Neural crest cell (in vitro differentiated cells): ENCODE measurements at regions not wholly inside any gene's neighbourhood (a gene's known extent, or its start where the extent isn't known, plus 50 kb on each side); places are given as distances from the start of the nearest gene placed in this dataset.
"Not testable (repeated sequence)": the region's sequence is repeated elsewhere in the genome, so short reads cannot be mapped to it uniquely, and the experiment has no call there.

Source experiments
- DNase-seq: peaks from one replicate; pipeline ENCODE4 v3.0.0; 2021; ENCODE audit warnings: low read depth, mixed read lengths, low spot score
- H3K27ac Mint-ChIP-seq: one replicate; pipeline ENCODE4 v1.8.0; 2021; ENCODE audit warnings: mild to moderate bottlenecking, mixed read lengths; ENCODE audit not compliant: unreplicated experiment
- H3K27me3 Mint-ChIP-seq: 2 replicates; pipeline ENCODE4 v1.8.0; 2021; ENCODE audit warnings: low read depth, mild to moderate bottlenecking, mixed read lengths
- H3K36me3 Mint-ChIP-seq: 2 replicates; pipeline ENCODE4 v1.8.0; 2021; ENCODE audit warnings: low read depth, mild to moderate bottlenecking, mixed read lengths
- H3K4me1 Mint-ChIP-seq: 2 replicates; pipeline ENCODE4 v1.8.0; 2021; ENCODE audit warnings: mixed read lengths
- H3K4me3 Mint-ChIP-seq: one replicate; pipeline ENCODE4 v1.8.0; 2021; ENCODE audit warnings: mild to moderate bottlenecking, mixed read lengths
- H3K9me3 Mint-ChIP-seq: 2 replicates; pipeline ENCODE4 v1.8.0; 2021; ENCODE audit warnings: mixed read lengths
- TF ChIP-seq, protein P1 (sequence below): fragments of 200-600 bp; sonication (generic); conservative IDR thresholded peaks from 2 replicates; pipeline ENCODE4 v1.5.0; 2021; ENCODE audit warnings: antibody characterized with exemption, mild to moderate bottlenecking

DNA sequence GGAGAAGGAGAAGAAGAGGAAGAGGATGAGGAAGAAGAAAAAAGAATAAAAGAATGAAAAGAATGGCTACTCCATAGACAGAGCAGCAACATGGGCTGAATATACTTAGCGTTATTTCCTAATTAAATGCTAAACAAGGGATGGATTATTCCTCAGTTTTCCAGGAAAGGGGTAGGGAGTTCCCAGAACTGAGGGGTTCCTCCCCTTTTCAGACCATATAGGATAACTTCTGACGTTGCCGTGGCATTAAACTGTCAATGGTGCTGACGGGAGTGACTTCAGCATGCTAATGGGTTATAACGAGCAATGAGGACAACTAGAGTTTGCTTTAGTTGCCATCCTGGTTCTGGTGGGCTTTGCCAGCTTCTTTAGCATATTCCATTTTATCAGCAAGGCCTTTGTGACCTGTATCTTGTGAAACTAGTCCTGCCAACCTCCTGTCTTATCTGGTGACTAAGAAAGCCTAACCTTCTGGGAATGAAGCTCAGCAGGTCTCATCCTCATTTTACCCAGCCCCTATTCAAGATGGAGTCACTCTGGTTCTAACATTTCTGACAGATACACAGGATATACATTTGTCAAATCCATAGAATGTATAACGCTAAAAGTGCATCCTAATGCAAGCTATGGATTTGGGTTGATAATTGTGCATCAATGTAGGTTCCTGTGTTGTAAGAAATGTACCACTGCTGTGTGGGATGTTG is 152.3 kb downstream of the MAIP1 start:
- no peaks in the 10 kb centered on the region for H3K36me3 Mint-ChIP-seq
- no peaks in the 10 kb centered on the region for H3K27me3 Mint-ChIP-seq
- H3K4me3 Mint-ChIP-seq: no peak overlapping the region
- no peak for DNase-seq
- TF ChIP-seq, protein P1, sequence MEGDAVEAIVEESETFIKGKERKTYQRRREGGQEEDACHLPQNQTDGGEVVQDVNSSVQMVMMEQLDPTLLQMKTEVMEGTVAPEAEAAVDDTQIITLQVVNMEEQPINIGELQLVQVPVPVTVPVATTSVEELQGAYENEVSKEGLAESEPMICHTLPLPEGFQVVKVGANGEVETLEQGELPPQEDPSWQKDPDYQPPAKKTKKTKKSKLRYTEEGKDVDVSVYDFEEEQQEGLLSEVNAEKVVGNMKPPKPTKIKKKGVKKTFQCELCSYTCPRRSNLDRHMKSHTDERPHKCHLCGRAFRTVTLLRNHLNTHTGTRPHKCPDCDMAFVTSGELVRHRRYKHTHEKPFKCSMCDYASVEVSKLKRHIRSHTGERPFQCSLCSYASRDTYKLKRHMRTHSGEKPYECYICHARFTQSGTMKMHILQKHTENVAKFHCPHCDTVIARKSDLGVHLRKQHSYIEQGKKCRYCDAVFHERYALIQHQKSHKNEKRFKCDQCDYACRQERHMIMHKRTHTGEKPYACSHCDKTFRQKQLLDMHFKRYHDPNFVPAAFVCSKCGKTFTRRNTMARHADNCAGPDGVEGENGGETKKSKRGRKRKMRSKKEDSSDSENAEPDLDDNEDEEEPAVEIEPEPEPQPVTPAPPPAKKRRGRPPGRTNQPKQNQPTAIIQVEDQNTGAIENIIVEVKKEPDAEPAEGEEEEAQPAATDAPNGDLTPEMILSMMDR: no peak
- H3K4me1 Mint-ChIP-seq: no peaks in the 10 kb centered on the region
- H3K9me3 Mint-ChIP-seq: no peaks in the 10 kb centered on the region
- H3K27ac Mint-ChIP-seq: no peak overlapping the region

DNA sequence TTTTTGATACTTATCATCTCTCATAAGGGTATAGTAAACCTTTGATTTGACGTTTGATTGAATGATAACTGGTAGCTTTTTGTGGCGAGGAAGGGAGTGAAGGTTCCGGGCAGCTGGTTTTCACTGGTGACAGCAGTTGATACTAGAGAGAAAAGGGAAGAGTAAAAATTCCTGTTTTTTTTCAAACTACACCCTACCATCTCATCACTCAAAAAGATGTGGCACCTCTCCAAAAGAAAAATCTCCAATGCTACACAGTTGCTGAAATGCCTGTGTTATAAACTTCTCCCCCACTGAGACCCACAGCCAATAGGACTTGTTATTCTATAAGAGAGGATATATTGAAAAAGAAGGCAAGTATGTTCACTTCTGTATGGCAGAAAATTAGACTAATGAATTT is 154.0 kb downstream of the MAIP1 start:
- Mint-ChIP-seq H3K36me3 (no peaks in the 10 kb centered on the region), H3K9me3 (peaks cover 3% of the 10 kb centered on the region), H3K27me3 (no peaks in the 10 kb centered on the region), H3K27ac (no peak overlapping the region), H3K4me3 (no peak overlapping the region), H3K4me1 (no peaks in the 10 kb centered on the region)
- TF ChIP-seq, protein P1: no peak
- no peak for DNase-seq

DNA sequence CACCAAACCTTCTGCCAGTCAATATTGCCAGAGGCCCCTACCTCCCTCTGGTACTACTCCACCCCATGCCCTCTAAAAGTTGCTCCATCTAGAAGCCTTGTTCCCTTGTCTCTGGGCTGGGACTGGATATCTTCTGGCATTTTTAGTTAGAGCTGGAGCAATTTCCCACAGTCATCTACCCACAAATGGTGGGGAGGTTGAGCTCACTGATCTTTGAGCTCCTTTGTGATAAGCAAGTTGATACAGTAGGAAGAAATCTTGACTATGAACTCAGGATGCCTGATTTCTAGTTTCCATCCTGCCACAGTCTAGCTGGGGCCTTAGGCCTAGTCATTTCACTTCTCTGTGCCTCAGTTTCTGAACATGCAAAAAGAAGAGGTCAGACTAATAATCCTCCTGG is 155.0 kb downstream of the MAIP1 start:
- Mint-ChIP-seq H3K27ac (no peak overlapping the region), H3K27me3 (no peaks in the 10 kb centered on the region), H3K4me3 (no peak overlapping the region), H3K9me3 (peaks cover 3% of the 10 kb centered on the region), H3K4me1 (no peaks in the 10 kb centered on the region), H3K36me3 (no peaks in the 10 kb centered on the region)
- DNase-seq: no peak
- TF ChIP-seq, protein P1: no peak

DNA sequence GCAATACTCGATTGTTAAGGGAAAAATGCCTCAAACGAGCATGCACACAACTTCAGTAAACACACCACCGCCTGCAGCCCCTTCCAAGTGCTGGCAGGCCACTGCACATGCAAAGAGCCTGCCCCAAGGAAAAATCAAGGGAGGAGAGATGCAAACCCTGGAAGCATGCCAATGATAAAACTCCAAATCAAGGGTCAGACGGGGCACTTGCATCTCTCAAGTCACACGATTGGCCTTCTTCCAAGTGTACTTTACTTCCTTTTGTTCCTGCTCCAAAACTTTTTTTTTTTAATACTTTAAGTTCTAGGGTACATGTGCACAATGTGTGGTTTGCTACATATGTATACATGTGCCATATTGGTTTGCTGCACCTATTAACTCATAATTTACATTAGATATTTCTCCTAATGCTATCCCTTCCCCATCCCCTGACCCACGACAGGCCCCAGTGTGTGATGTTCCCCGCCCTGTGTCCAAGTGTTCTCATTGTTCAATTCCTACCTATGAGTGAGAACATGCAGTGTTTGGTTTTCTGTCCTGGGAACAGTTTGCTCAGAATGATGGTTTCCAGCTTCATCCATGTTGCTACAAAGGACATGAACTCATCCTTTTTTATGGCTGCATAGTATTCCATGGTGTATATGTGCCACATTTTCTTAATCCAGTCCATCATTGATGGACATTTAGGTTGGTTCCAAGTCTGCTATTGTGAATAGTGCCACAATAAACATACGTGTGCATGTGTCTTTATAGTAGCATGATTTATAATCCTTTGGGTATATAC is 157.8 kb downstream of the MAIP1 start:
- H3K36me3 Mint-ChIP-seq: peaks cover 13% of the 10 kb centered on the region
- not testable (repeated sequence) for H3K27me3 Mint-ChIP-seq, DNase-seq, H3K9me3 Mint-ChIP-seq, H3K27ac Mint-ChIP-seq, H3K4me1 Mint-ChIP-seq, H3K4me3 Mint-ChIP-seq

DNA sequence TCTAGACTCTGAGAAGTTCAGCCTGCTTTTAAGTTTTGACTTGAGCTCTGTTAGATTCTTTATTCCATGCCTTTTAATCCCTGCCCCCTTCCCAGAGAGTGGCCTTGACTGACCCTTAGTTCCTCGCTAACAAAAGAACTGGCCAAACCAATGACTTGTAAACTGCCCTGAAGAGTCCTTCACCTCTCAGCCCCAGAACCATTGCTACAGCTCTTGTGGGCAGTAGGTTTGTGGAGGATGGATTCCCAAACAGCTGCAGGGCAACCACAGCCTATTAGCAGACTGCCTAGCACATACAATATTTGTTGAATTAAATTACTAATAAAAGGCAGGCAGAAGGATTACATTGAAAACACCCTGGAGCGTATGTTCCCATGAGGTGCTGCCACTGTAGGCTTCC is 163.9 kb downstream of the MAIP1 start:
- Mint-ChIP-seq H3K4me3 (no peak overlapping the region), H3K4me1 (peaks cover 8% of the 10 kb centered on the region), H3K9me3 (peaks cover 22% of the 10 kb centered on the region), H3K27ac (no peak overlapping the region), H3K36me3 (peaks cover 18% of the 10 kb centered on the region), H3K27me3 (no peaks in the 10 kb centered on the region)
- TF ChIP-seq, protein P1: no peak
- DNase-seq: no peak

DNA sequence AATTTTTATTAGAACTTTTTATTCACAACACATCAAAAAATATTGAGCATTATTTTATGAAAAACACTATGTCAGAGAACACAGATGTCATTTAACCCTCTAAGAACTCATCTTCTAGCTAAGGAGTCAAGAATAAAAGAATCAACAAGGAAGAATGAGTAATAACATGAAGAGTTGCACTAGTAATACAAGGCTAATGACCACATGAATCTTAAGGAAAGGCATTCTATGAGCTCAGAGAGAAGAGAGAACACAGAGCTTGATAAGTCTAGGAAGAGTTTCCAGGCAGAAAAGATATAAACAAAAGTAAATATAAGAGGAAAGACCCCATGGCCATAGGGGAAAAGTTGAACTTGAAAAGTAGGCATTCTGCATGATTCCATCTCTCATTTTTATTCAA is 166.5 kb downstream of the MAIP1 start:
- Mint-ChIP-seq H3K36me3 (peaks cover 11% of the 10 kb centered on the region), H3K9me3 (peaks cover 17% of the 10 kb centered on the region), H3K4me1 (peaks cover 15% of the 10 kb centered on the region), H3K4me3 (no peak overlapping the region), H3K27me3 (no peaks in the 10 kb centered on the region), H3K27ac (peak overlapping the region; percentile 28)
- DNase-seq: no peak
- TF ChIP-seq, protein P1: no peak
